Ovary (tissue), 3 donors: ENCODE measurements at regions not wholly inside any gene's neighbourhood (a gene's known extent, or its start where the extent isn't known, plus 50 kb on each side); places are given as distances from the start of the nearest gene placed in this dataset.

Source experiments
- EP300 ChIP-seq: sonication (generic); formaldehyde crosslinking; IDR thresholded peaks from one replicate; pipeline ENCODE4 v1.6.1; 2017; ENCODE audit warnings: antibody characterized with exemption
- POLR2A ChIP-seq: fragments of 450-650 bp; IDR thresholded peaks from one replicate; pipeline ENCODE4 v1.6.1; 2017; ENCODE audit warnings: antibody characterized with exemption, mild to moderate bottlenecking, moderate library complexity
- TF ChIP-seq, protein P1 (sequence below), 3 donors: fragments of 450-650 bp in 2 of 3; fragments of 200-600 bp in 1 of 3; IDR thresholded peaks; one replicate each; pipeline versions ENCODE4 v1.5.1 to v1.8.0; 2016 to 2022; ENCODE audit warnings: antibody characterized with exemption in 3 of 3, mild to moderate bottlenecking in 1 of 3
- donor health status: DM: no; HTN: no; CAD: no.

DNA sequence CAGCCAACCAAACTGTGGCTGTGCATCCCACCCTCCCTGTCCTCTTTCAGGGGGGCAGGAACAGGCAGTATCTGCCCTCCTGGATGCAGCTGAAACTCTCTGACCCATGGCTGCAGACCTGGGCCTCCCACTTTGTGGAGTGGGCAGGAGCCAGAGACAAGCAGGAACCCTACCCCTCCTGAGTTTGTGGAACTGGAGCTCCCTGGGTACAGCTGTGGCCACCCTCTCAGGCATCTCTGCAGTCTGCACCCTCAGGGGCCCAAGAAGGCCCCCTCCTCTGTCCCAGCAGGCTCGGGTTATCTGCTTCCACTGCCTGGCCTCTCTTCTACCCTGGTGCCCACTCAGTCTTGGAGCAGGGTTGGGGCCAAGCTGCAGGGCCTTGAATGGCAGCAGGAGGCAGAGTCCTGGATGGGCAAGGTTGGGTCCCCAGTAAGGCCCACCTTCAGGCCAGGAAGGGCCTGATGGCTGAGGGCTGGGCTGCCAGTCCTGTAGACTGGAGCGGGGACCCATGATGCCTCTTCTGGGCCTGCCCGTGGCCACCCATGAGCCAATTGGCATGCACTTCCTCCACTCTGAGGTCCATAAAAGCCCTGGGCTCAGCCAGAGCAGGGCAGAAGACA lies 619.9 kb downstream of the KIF4B start:
- TF ChIP-seq, protein P1, sequence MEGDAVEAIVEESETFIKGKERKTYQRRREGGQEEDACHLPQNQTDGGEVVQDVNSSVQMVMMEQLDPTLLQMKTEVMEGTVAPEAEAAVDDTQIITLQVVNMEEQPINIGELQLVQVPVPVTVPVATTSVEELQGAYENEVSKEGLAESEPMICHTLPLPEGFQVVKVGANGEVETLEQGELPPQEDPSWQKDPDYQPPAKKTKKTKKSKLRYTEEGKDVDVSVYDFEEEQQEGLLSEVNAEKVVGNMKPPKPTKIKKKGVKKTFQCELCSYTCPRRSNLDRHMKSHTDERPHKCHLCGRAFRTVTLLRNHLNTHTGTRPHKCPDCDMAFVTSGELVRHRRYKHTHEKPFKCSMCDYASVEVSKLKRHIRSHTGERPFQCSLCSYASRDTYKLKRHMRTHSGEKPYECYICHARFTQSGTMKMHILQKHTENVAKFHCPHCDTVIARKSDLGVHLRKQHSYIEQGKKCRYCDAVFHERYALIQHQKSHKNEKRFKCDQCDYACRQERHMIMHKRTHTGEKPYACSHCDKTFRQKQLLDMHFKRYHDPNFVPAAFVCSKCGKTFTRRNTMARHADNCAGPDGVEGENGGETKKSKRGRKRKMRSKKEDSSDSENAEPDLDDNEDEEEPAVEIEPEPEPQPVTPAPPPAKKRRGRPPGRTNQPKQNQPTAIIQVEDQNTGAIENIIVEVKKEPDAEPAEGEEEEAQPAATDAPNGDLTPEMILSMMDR (IDR thresholded peaks at IDR 0.05), result no peak
- no peak for TF ChIP-seq POLR2A
- TF ChIP-seq EP300, result no peak
